Mammary epithelial cell (primary cell): ENCODE measurements at regions not wholly inside any gene's neighbourhood (a gene's known extent, or its start where the extent isn't known, plus 50 kb on each side); places are given as distances from the start of the nearest gene placed in this dataset.

Experiments used
- CTCF ChIP-seq, 2 donors: IDR thresholded peaks in 1 of 2; conservative IDR thresholded peaks in 1 of 2; 2 replicates each; pipeline ENCODE4 v1.5.1; 2011 to 2012; ENCODE audit warnings: inconsistent platforms in 2 of 2, low read length in 2 of 2, mild to moderate bottlenecking in 2 of 2, control low read depth in 1 of 2, low read depth in 1 of 2; ENCODE audit not compliant: insufficient read depth in 1 of 2; ENCODE audit errors: extremely low read depth in 1 of 2
- EZH2 ChIP-seq: IDR thresholded peaks from 2 replicates; pipeline ENCODE4 v1.6.1; 2012; ENCODE audit warnings: low read length, inconsistent platforms, borderline replicate concordance

GRCh38 chr13:19048381-19048780 lies 133.2 kb downstream of the TUBA3C start:
- no peak for TF ChIP-seq CTCF (conservative IDR thresholded peaks at IDR 0.05 in 1 of 2, IDR thresholded peaks at IDR 0.05 in 1 of 2; ENCODE audit: extremely low read depth in 1 of 2, insufficient read depth in 1 of 2, low read depth in 1 of 2, low read length in 2 of 2)
- TF ChIP-seq EZH2 = no peak
